Neural cell (in vitro differentiated cells): ENCODE measurements at regions not wholly inside any gene's neighbourhood (a gene's known extent, or its start where the extent isn't known, plus 50 kb on each side); places are given as distances from the start of the nearest gene placed in this dataset.
A peak's percentile ranks its signal among the peaks of the same experiment; 100 is the strongest.

ENCODE experiments used
- H2AFZ ChIP-seq: fragments of 200-600, 300-800 bp; sonication (generic), shearing (Covaris generic); 2 replicates; pipeline ENCODE4 v1.6.0; 2014; ENCODE audit warnings: low read depth, mild to moderate bottlenecking, antibody characterized with exemption, low read length, moderate library complexity
- H3F3A ChIP-seq: fragments of 200-600 bp; shearing (Covaris generic); 2 replicates; pipeline ENCODE4 v1.6.1; 2016; ENCODE audit warnings: mild to moderate bottlenecking, moderate library complexity, mixed read lengths, antibody characterized with exemption, low read length; ENCODE audit not compliant: insufficient read depth, poor library complexity, severe bottlenecking
- H3K27ac ChIP-seq: fragments of 200-600, 300-800 bp; sonication (generic), shearing (Covaris generic); 2 replicates; pipeline ENCODE4 v1.5.1; 2014; ENCODE audit warnings: mild to moderate bottlenecking, low read length, moderate library complexity
- H3K27me3 ChIP-seq: fragments of 300-800, 200-600 bp; sonication (generic), shearing (Covaris generic); 2 replicates; pipeline ENCODE4 v1.6.0; 2014; ENCODE audit warnings: mild to moderate bottlenecking, low read depth, low read length, moderate library complexity; ENCODE audit not compliant: insufficient read depth
- H3K36me3 ChIP-seq: fragments of 300-800, 200-600 bp; sonication (generic), shearing (Covaris generic); 2 replicates; pipeline ENCODE4 v1.5.1; 2014; ENCODE audit warnings: mild to moderate bottlenecking, antibody characterized with exemption, low read length, moderate library complexity; ENCODE audit not compliant: insufficient read depth
- H3K4me2 ChIP-seq: fragments of 300-800, 200-600 bp; sonication (generic), shearing (Covaris generic); 2 replicates; pipeline ENCODE4 v1.6.0; 2014; ENCODE audit warnings: mild to moderate bottlenecking, low read length
- H3K4me3 ChIP-seq: fragments of 300-800, 200-600 bp; sonication (generic), shearing (Covaris generic); 2 replicates; pipeline ENCODE4 v1.5.1; 2014; ENCODE audit warnings: mild to moderate bottlenecking, low read length, moderate library complexity
- H3K79me2 ChIP-seq: fragments of 200-600 bp; shearing (Covaris generic); replicated peaks from 2 replicates; pipeline ENCODE4 v1.6.0; 2014; ENCODE audit warnings: mild to moderate bottlenecking, low read length, moderate library complexity; ENCODE audit not compliant: insufficient read depth
- H3K9ac ChIP-seq: fragments of 300-800, 200-600 bp; sonication (generic), shearing (Covaris generic); 2 replicates; pipeline ENCODE4 v1.6.1; 2016; ENCODE audit warnings: mild to moderate bottlenecking, low read length, mixed read lengths
- H3K9me2 ChIP-seq: fragments of 200-600 bp; shearing (Covaris generic); 2 replicates; pipeline ENCODE4 v1.6.1; 2016; ENCODE audit warnings: mild to moderate bottlenecking, low read length, mixed read lengths; ENCODE audit not compliant: insufficient read depth
- H3K9me3 ChIP-seq: fragments of 200-600, 300-800 bp; sonication (generic), shearing (Covaris generic); 2 replicates; pipeline ENCODE4 v1.6.1; 2016; ENCODE audit warnings: mild to moderate bottlenecking, mixed run types, low read length, moderate library complexity, mixed read lengths
- H4K20me1 ChIP-seq: fragments of 200-600 bp; shearing (Covaris generic); 2 replicates; pipeline ENCODE4 v1.6.1; 2016; ENCODE audit warnings: mild to moderate bottlenecking, mixed run types; ENCODE audit not compliant: insufficient read depth
- EP300 ChIP-seq: fragments of 450-650 bp; conservative IDR thresholded peaks from 2 replicates; pipeline ENCODE4 v1.6.1; 2014; ENCODE audit warnings: antibody characterized with exemption, mild to moderate bottlenecking, moderate library complexity; ENCODE audit not compliant: poor library complexity, severe bottlenecking
- EZH2 ChIP-seq: fragments of 200-600, 300-800 bp; shearing (Covaris generic), sonication (generic); IDR thresholded peaks from 2 replicates; pipeline ENCODE4 v1.6.1; 2014; ENCODE audit warnings: antibody characterized with exemption, low read length, borderline replicate concordance, mild to moderate bottlenecking; ENCODE audit not compliant: insufficient read depth, poor library complexity, severe bottlenecking
- MXI1 ChIP-seq: fragments of 450-650 bp; conservative IDR thresholded peaks from 2 replicates; pipeline ENCODE4 v1.6.1; 2014; ENCODE audit warnings: antibody characterized with exemption, mild to moderate bottlenecking; ENCODE audit not compliant: poor library complexity, severe bottlenecking
- POLR2AphosphoS5 ChIP-seq: IDR thresholded peaks from 2 replicates; pipeline ENCODE4 v1.6.1; 2012
- RAD21 ChIP-seq: fragments of 450-650 bp; conservative IDR thresholded peaks from 2 replicates; pipeline ENCODE4 v1.6.1; 2014; ENCODE audit warnings: antibody characterized with exemption, mild to moderate bottlenecking, moderate library complexity
- SMC3 ChIP-seq: fragments of 450-650 bp; conservative IDR thresholded peaks from 2 replicates; pipeline ENCODE4 v1.6.1; 2014; ENCODE audit warnings: antibody characterized with exemption, mild to moderate bottlenecking, moderate library complexity; ENCODE audit not compliant: poor library complexity
- TAF1 ChIP-seq: IDR thresholded peaks from 2 replicates; pipeline ENCODE4 v1.6.1; 2012; ENCODE audit warnings: low read depth
- TF ChIP-seq, protein P1 (sequence below): IDR thresholded peaks from 2 replicates; pipeline ENCODE4 v1.6.1; 2012; ENCODE audit warnings: borderline replicate concordance
- TF ChIP-seq, protein P2 (sequence below): fragments of 450-650 bp; IDR thresholded peaks from 2 replicates; pipeline ENCODE4 v1.5.1; 2014; ENCODE audit warnings: antibody characterized with exemption, mild to moderate bottlenecking, moderate library complexity; ENCODE audit not compliant: poor library complexity, severe bottlenecking

DNA sequence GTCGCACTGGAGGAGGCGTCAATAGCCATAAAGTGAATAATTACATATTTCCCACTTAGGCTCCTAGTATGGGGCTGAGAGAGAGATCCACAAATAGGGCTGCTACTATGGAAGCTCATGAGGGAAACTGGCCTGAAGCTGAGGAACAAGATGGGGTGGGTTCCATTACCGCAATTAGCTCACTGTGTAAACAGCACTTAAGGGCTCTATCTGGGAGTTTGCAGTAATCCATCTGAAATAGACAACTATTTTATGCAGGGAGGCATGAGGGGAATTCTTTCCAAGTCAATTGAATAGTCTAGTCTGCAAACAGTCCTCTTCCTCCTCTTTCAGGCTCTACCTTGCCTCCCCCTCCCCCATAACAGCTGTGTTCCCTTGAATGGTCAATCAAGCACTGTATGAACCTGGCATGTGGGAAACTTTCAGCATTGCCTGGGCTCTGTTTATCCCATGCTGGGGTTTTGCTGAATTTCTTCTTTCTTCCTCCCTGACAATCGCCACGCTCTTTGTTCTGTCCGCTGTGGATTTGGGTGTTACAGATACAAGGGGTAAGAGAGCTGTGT lies 56.1 kb upstream of the MAF start:
- Histone ChIP-seq H3K27me3 (no peaks in the 10 kb centered on the region), H3K27ac (no peak overlapping the region), H4K20me1 (no peaks in the 10 kb centered on the region), H3K4me2 (no peak overlapping the region), H3K79me2 (no peaks in the 10 kb centered on the region), H3K4me3 (no peak overlapping the region), H3K9ac (no peak overlapping the region), H3F3A (no peaks in the 10 kb centered on the region), H3K9me2 (no peaks in the 10 kb centered on the region), H3K9me3 (no peaks in the 10 kb centered on the region), H2AFZ (no peak overlapping the region), H3K36me3 (no peaks in the 10 kb centered on the region)
- peak; percentile 39 for TF ChIP-seq POLR2AphosphoS5
- TF ChIP-seq, protein P1, sequence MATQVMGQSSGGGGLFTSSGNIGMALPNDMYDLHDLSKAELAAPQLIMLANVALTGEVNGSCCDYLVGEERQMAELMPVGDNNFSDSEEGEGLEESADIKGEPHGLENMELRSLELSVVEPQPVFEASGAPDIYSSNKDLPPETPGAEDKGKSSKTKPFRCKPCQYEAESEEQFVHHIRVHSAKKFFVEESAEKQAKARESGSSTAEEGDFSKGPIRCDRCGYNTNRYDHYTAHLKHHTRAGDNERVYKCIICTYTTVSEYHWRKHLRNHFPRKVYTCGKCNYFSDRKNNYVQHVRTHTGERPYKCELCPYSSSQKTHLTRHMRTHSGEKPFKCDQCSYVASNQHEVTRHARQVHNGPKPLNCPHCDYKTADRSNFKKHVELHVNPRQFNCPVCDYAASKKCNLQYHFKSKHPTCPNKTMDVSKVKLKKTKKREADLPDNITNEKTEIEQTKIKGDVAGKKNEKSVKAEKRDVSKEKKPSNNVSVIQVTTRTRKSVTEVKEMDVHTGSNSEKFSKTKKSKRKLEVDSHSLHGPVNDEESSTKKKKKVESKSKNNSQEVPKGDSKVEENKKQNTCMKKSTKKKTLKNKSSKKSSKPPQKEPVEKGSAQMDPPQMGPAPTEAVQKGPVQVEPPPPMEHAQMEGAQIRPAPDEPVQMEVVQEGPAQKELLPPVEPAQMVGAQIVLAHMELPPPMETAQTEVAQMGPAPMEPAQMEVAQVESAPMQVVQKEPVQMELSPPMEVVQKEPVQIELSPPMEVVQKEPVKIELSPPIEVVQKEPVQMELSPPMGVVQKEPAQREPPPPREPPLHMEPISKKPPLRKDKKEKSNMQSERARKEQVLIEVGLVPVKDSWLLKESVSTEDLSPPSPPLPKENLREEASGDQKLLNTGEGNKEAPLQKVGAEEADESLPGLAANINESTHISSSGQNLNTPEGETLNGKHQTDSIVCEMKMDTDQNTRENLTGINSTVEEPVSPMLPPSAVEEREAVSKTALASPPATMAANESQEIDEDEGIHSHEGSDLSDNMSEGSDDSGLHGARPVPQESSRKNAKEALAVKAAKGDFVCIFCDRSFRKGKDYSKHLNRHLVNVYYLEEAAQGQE = no peak
- TF ChIP-seq SMC3 = no peak
- TF ChIP-seq TAF1 = no peak
- no peak for TF ChIP-seq MXI1
- TF ChIP-seq EZH2 = no peak
- no peak for TF ChIP-seq RAD21
- TF ChIP-seq, protein P2, sequence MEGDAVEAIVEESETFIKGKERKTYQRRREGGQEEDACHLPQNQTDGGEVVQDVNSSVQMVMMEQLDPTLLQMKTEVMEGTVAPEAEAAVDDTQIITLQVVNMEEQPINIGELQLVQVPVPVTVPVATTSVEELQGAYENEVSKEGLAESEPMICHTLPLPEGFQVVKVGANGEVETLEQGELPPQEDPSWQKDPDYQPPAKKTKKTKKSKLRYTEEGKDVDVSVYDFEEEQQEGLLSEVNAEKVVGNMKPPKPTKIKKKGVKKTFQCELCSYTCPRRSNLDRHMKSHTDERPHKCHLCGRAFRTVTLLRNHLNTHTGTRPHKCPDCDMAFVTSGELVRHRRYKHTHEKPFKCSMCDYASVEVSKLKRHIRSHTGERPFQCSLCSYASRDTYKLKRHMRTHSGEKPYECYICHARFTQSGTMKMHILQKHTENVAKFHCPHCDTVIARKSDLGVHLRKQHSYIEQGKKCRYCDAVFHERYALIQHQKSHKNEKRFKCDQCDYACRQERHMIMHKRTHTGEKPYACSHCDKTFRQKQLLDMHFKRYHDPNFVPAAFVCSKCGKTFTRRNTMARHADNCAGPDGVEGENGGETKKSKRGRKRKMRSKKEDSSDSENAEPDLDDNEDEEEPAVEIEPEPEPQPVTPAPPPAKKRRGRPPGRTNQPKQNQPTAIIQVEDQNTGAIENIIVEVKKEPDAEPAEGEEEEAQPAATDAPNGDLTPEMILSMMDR = no peak

DNA sequence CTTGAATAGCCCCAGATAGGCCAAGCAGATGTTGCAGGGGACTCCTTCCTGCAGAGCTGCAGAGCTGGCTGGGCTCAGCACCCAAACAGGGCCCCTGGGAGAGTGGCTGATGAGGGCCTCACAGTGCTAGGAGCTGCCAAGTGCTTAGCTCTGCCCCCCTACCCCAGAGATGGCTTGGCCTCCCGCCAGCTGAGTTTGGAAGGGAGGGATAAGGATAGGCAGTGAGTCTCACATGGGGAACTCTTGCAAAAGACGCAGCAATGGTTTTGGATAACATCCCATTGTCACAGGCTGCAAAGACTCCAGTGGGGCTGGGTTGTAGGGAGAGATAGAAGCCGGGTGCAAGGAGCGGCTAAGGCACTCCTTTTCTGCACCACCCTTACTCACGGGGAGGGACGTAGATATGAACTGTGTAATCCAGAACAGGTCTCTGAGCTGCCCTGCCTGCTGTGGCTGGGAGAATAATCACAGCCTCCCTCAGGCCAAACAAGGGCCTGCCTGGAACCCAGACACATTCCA lies 52.9 kb upstream of the MAF start:
- H3K4me3 ChIP-seq = no peak overlapping the region
- no peaks in the 10 kb centered on the region for H3F3A ChIP-seq
- H3K27ac ChIP-seq = no peak overlapping the region
- H3K9me3 ChIP-seq = no peaks in the 10 kb centered on the region
- TF ChIP-seq EZH2 (no peak), POLR2AphosphoS5 (no peak), SMC3 (no peak), EP300 (no peak), TAF1 (no peak), MXI1 (no peak), RAD21 (no peak)
- TF ChIP-seq, protein P2 = no peak
- TF ChIP-seq, protein P1 = no peak
- no peaks in the 10 kb centered on the region for H3K9me2 ChIP-seq
- H3K4me2 ChIP-seq = no peak overlapping the region
- H3K79me2 ChIP-seq = no peaks in the 10 kb centered on the region
- H3K36me3 ChIP-seq = no peaks in the 10 kb centered on the region
- H2AFZ ChIP-seq = no peak overlapping the region
- H4K20me1 ChIP-seq = no peaks in the 10 kb centered on the region
- no peak overlapping the region for H3K9ac ChIP-seq
- H3K27me3 ChIP-seq = no peaks in the 10 kb centered on the region
